ENCODE measurements at regions not wholly inside any gene's neighbourhood (a gene's known extent, or its start where the extent isn't known, plus 50 kb on each side); places are given as distances from the start of the nearest gene placed in this dataset.

- Histone ChIP-seq H3K4me1 (replicated peaks in 1 of 4; ENCODE audit: control insufficient read depth in 3 of 4, insufficient read depth in 4 of 4, low read length in 3 of 4) (no peaks in the 10 kb centered on the region), H3K4me3 (ENCODE audit: extremely low read depth in 1 of 4, insufficient read depth in 2 of 4, low read depth in 3 of 4, low read length in 4 of 4) (no peak overlapping the region), H3K27me3 (replicated peaks in 1 of 4; ENCODE audit: control insufficient read depth in 3 of 4, extremely low read depth in 1 of 4, insufficient read depth in 3 of 4, low read length in 3 of 4) (no peaks in the 10 kb centered on the region), H3K9ac (replicated peaks in 1 of 4; ENCODE audit: extremely low read depth in 1 of 4, low read depth in 3 of 4, low read length in 3 of 4) (no peak overlapping the region), H3K79me1 (ENCODE audit: low read depth, low read length) (no peaks in the 10 kb centered on the region), H2BK120ac (replicated peaks; ENCODE audit: low read depth, low read length) (no peak overlapping the region), H3K27ac (ENCODE audit: low read depth, low read length) (no peak overlapping the region), H4K91ac (replicated peaks; ENCODE audit: insufficient read length, low read length) (no peak overlapping the region), H3K56ac (replicated peaks; ENCODE audit: insufficient read length, low read depth, low read length) (no peak overlapping the region), H3K18ac (ENCODE audit: extremely low read depth, low read length) (no peak overlapping the region), H2BK5ac (ENCODE audit: low read depth, low read length) (no peak overlapping the region), H2AK5ac (ENCODE audit: low read depth, low read length) (no peak overlapping the region), H3K23ac (ENCODE audit: insufficient read length) (no peak overlapping the region), H3K36me3 (ENCODE audit: control insufficient read depth in 2 of 4, insufficient read depth in 4 of 4, low read length in 3 of 4) (no peaks in the 10 kb centered on the region), H3K4me2 (ENCODE audit: insufficient read depth in 1 of 2, low read depth in 2 of 2, low read length in 2 of 2) (no peak overlapping the region), H3K9me3 (ENCODE audit: insufficient read depth in 2 of 2, low read depth in 1 of 2, low read length in 1 of 2) (no peaks in the 10 kb centered on the region), H3K4ac (replicated peaks; ENCODE audit: insufficient read length, low read depth, low read length) (no peak overlapping the region), H3K23me2 (ENCODE audit: low read depth, low read length) (no peaks in the 10 kb centered on the region), H4K8ac (ENCODE audit: extremely low read depth, insufficient read depth, low read length) (no peak overlapping the region), H3K14ac (ENCODE audit: insufficient read length) (no peak overlapping the region), H2BK15ac (ENCODE audit: low read length) (no peak overlapping the region), H2BK20ac (ENCODE audit: low read length) (no peak overlapping the region), H4K20me1 (replicated peaks in 1 of 2; ENCODE audit: control insufficient read depth in 1 of 2, insufficient read depth in 2 of 2, low read length in 2 of 2) (no peaks in the 10 kb centered on the region), H4K5ac (ENCODE audit: insufficient read length, low read depth, low read length) (no peak overlapping the region), H2AFZ (ENCODE audit: low read length) (no peak overlapping the region), H2BK12ac (ENCODE audit: low read depth, low read length) (no peak overlapping the region), H3K79me2 (ENCODE audit: control insufficient read depth in 1 of 2, insufficient read depth in 2 of 2, low read length in 2 of 2) (no peaks in the 10 kb centered on the region)
- no peak for DNase-seq (ENCODE audit: low read depth in 1 of 2, low spot score in 2 of 2)
- ChIA-PET POLR2A (ENCODE audit: partially characterized antibody) (no interaction called here), CTCF (ENCODE audit: partially characterized antibody) (no interaction called here)
- FAIRE-seq, result no peak
- TF ChIP-seq HDAC2 (IDR thresholded peaks at IDR 0.05; ENCODE audit: borderline replicate concordance in 1 of 2, low read depth in 2 of 2, low read length in 2 of 2) (no peak), ZNF274 (IDR thresholded peaks at IDR 0.05; ENCODE audit: borderline replicate concordance, extremely low read depth, low read length) (no peak), ATF2 (IDR thresholded peaks at IDR 0.05; ENCODE audit: low read length) (no peak), SUZ12 (IDR thresholded peaks at IDR 0.05; ENCODE audit: low read length) (no peak), BRCA1 (IDR thresholded peaks at IDR 0.05; ENCODE audit: low read depth, low read length) (no peak), RFX5 (IDR thresholded peaks at IDR 0.05; ENCODE audit: borderline replicate concordance, low read depth, low read length) (no peak), BACH1 (IDR thresholded peaks at IDR 0.05; ENCODE audit: low read length) (no peak), EGR1 (IDR thresholded peaks at IDR 0.05; ENCODE audit: borderline replicate concordance, low read depth, low read length) (no peak), RBBP5 (IDR thresholded peaks at IDR 0.05; ENCODE audit: borderline replicate concordance, low read depth, low read length) (no peak), POLR2A (IDR thresholded peaks at IDR 0.05; ENCODE audit: control extremely low read depth in 1 of 2, low read depth in 2 of 2, low read length in 2 of 2) (no peak), JUND (IDR thresholded peaks at IDR 0.05; ENCODE audit: low read length) (no peak)
- TF ChIP-seq, protein P1, sequence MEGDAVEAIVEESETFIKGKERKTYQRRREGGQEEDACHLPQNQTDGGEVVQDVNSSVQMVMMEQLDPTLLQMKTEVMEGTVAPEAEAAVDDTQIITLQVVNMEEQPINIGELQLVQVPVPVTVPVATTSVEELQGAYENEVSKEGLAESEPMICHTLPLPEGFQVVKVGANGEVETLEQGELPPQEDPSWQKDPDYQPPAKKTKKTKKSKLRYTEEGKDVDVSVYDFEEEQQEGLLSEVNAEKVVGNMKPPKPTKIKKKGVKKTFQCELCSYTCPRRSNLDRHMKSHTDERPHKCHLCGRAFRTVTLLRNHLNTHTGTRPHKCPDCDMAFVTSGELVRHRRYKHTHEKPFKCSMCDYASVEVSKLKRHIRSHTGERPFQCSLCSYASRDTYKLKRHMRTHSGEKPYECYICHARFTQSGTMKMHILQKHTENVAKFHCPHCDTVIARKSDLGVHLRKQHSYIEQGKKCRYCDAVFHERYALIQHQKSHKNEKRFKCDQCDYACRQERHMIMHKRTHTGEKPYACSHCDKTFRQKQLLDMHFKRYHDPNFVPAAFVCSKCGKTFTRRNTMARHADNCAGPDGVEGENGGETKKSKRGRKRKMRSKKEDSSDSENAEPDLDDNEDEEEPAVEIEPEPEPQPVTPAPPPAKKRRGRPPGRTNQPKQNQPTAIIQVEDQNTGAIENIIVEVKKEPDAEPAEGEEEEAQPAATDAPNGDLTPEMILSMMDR (IDR thresholded peaks at IDR 0.05; ENCODE audit: control extremely low read depth in 1 of 3, insufficient read depth in 1 of 3, low read depth in 1 of 3, low read length in 3 of 3), result no peak
Measured at GRCh38 chr15:47119349-47119748, 598.0 kb upstream of the SEMA6D start.

Data from H1 (cell line).